Thyroid gland (tissue), 4 donors: ENCODE measurements at regions not wholly inside any gene's neighbourhood (a gene's known extent, or its start where the extent isn't known, plus 50 kb on each side); places are given as distances from the start of the nearest gene placed in this dataset.

Source experiments
- POLR2A ChIP-seq, 2 donors: fragments of 450-650 bp; IDR thresholded peaks; one replicate each; pipeline ENCODE4 v1.6.1; 2017; ENCODE audit warnings: antibody characterized with exemption in 2 of 2, mild to moderate bottlenecking in 2 of 2, moderate library complexity in 1 of 2
- TF ChIP-seq, protein P1 (sequence below), 6 experiments: fragments of 200-600 bp in 3 of 6; fragments of 450-650 bp in 3 of 6; sonication (generic) in 3 of 6; IDR thresholded peaks; one replicate each; pipeline ENCODE4 v1.5.1; 2016 to 2019; ENCODE audit warnings: antibody characterized with exemption in 6 of 6, mild to moderate bottlenecking in 2 of 6, inconsistent platforms in 1 of 6, moderate library complexity in 1 of 6

GRCh38 chr1:103460511-103460910 lies 65.0 kb upstream of the RNPC3 start:
- TF ChIP-seq, protein P1, sequence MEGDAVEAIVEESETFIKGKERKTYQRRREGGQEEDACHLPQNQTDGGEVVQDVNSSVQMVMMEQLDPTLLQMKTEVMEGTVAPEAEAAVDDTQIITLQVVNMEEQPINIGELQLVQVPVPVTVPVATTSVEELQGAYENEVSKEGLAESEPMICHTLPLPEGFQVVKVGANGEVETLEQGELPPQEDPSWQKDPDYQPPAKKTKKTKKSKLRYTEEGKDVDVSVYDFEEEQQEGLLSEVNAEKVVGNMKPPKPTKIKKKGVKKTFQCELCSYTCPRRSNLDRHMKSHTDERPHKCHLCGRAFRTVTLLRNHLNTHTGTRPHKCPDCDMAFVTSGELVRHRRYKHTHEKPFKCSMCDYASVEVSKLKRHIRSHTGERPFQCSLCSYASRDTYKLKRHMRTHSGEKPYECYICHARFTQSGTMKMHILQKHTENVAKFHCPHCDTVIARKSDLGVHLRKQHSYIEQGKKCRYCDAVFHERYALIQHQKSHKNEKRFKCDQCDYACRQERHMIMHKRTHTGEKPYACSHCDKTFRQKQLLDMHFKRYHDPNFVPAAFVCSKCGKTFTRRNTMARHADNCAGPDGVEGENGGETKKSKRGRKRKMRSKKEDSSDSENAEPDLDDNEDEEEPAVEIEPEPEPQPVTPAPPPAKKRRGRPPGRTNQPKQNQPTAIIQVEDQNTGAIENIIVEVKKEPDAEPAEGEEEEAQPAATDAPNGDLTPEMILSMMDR (IDR thresholded peaks at IDR 0.05), result no peak
- TF ChIP-seq POLR2A (IDR thresholded peaks at IDR 0.05), result no peak
